Inflammatory macrophage treated with lipopolysaccharide for 4 hours (primary cell): ENCODE measurements at regions not wholly inside any gene's neighbourhood (a gene's known extent, or its start where the extent isn't known, plus 50 kb on each side); places are given as distances from the start of the nearest gene placed in this dataset.
"Not testable (repeated sequence)": the region's sequence is repeated elsewhere in the genome, so short reads cannot be mapped to it uniquely, and the experiment has no call there.

ENCODE experiments used
- DNase-seq: peaks from one replicate; pipeline ENCODE4 v3.0.0-alpha.2; 2020

- DNase-seq = no peak
Measured at GRCh38 chr13:71382285-71382684, 484.7 kb downstream of the DACH1 start.

DNA sequence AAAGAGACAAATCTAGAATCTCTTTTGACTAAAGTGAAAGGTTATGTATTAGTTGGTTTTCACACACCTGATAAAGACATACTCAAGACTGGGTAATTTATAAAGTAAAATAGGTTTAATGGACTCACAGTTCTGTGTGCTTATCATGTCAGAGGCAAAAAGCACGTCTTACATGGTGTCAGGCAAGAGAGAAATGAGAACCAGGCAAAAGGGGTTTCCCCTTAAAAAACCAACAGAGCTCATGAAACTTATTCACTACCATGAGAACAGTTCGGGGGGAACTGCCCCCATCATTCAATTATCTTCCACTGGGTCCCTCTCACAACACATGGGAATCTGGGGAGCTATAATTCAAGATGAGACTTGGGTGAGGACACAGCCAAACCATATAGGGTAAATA is 486.8 kb downstream of the DACH1 start:
- peak; percentile 73 for DNase-seq

GRCh38 chr13:71378961-71379905 is 487.8 kb downstream of the DACH1 start:
- peak; percentile 91 for DNase-seq

- DNase-seq = peak; percentile 34
Measured at GRCh38 chr13:71374471-71375049, 492.4 kb downstream of the DACH1 start.

DNA sequence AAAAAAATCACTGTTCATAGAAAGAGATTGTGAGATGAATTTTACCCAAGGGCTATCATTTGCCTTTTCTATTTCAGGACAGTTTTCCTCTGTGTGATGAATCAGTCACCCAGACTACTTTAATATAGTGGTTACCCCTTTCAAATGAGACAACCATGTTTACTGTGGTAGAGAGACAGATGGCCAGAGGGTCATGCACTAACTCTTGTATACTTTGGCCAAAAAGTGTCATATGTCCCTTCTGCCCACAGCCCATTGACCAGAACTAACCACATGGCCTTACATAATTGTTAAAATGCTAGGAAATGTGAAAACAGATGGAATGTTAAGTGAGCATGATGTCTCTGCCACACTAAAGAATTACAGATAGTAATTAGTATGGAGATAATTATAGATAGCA is 498.7 kb downstream of the DACH1 start:
- no peak for DNase-seq

DNA sequence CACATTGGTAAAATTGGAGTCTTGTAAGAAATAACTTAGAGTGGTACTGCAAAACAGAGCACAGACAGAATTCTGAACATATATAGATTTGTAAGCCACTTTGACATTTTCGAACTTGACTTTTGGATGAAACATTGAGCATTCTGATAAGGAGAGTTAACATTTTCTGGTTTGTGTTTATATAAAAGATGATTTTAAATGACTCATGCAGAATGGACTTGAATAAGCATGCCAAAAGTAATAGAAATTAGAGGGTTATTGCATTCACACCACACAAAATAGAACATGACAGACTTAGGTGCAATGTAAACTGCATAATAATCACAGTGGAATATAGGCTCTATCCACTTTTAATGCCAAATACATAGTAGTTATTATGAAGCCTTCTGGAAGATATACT is 507.0 kb downstream of the DACH1 start:
- no peak for DNase-seq

DNA sequence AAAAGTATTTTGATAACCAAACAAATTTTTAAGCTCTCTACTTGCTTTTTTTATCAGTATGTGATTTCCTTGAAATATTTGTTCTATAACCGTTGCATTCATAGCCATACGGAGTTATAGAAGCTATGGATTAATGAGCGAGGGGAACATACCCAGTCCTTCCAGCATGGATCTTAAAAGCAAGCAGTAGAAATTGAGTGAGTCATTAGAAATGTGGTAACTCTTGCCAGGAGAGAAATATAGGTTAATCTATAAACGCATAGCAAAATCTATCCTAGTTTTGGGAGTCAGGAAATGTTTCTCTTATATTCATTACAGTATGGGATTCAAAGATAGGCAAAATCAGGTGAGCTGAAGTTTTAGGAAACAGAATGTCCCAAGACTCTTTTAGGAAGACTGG is 507.4 kb downstream of the DACH1 start:
- DNase-seq = no peak

DNA sequence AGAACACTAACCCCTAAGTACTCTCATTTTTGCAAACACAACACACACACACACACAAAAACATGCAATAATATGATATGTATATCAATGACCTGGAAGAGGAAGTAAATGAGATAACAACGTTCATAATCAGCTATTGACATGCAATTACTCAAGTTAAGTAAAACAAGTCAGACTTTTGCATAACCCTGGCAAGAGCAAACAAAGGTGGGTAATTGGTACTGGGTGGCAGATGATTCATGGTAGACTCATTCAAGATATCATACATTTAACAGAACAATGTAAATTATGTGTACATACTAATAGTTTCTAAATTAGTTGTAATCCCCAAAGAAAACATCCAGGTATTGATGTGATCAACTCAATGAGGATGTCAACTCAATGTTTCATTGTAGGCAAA is 508.8 kb downstream of the DACH1 start:
- no peak for DNase-seq

- no peak for DNase-seq
Measured at GRCh38 chr13:71355010-71355409, 512.0 kb downstream of the DACH1 start.

GRCh38 chr13:71350886-71351285 is 516.1 kb downstream of the DACH1 start:
- DNase-seq = no peak

GRCh38 chr13:71345856-71346255 is 521.1 kb downstream of the DACH1 start:
- not testable (repeated sequence) for DNase-seq

DNA sequence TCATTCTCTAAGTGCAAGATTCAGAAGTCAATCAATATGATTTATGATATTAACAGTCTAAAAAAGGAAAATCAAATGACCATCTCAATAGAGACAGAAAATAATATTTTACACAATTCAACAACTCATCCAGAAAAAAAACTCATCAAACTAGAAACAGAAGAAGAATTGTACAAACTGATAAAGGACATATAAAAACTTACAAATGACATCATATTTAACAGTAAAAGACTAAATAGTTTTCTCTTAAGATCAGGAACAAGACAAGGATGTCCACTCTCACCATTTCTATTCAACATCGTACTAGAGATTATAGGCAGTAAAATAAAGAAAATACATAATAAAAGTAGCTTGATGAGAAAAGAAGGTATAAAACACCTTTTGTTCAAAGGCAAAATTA is 527.3 kb downstream of the DACH1 start:
- DNase-seq = no peak

- DNase-seq = no peak
Measured at GRCh38 chr13:71339005-71339404, 528.0 kb downstream of the DACH1 start.

GRCh38 chr13:71338070-71338469 is 528.9 kb downstream of the DACH1 start:
- no peak for DNase-seq

DNA sequence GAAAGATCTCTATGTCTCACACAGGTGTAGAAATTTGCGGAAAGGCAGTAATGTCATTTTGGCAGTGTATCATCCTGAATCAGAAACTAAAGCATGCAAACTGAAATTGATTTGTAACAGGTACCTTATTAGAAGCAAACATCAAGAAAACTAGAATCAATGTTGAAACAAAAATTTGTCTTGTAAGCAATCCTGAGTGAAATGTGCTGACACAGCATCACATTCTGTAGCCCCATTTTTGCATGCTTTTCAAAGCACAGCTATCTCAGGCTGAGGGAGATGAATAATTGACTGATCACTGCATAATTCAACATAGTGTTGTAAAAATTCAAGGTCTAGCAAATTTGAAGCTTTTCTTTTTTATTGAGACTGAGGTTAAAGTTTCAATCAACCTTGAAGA is 539.7 kb downstream of the DACH1 start:
- no peak for DNase-seq

DNA sequence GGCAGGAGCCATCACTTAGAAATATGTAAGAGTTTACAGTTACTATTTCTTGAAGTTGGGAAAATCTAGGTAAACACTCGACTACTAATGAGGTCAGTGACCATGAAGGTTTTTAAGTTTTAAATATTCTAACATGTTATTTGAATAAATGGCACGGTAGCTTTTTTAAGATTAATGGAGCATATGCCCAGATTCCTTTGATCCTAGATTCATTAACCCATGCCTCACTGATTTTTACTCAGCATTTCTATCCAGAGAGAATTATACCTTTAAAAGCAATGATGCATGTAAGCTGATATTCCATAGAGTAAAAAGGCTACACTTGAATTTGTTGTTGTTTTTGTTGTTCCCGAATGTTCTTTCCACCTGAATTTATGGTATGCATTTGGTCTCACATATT is 541.4 kb downstream of the DACH1 start:
- no peak for DNase-seq

- DNase-seq = no peak
Measured at GRCh38 chr13:71323266-71323665, 543.7 kb downstream of the DACH1 start.

DNA sequence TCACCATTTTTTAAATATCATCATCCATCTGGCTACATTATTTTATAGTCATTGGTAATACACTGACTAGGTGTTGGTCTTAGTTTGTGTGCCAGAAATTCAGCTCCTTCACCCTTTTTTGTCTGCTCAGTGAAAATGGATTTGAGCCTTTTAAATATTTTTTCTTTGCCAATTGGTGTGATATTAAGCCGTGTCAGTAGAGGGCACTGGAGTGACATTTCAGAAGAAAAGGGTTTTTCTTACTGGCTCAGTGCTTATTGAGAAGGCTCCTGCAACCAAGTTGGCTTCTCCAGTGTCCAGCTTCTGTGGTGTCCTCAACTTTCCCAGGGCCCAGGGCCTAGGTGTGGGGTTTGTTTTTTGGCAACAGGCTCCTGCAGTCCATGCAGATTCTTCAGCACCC is 546.6 kb downstream of the DACH1 start:
- DNase-seq = peak; percentile 32

DNA sequence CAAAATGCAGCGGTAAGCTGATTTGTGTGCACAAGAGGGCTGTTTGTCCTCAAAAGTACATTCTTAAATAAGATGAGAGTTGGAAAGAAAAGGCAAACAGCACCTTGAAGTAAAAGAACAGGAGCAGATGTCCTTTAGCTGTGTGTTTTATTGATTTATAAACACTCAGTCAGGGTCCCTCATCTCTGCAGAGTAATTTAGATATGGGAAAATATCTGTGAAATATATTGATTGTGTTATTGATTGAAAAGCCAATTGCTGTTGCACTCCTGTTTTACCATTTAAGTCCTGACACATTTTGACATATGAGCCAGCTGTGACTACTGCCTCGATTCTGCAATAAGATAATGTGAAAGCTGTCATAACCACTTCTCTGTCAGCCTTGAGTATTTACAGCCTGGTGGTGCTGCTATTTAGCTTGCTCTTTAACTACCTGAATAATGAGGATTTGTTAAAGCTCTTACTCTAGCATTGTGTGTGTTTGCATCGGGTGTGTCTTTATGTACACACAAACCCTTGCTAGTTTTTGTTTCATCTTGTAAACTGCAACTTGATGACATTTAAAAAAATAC is 550.1 kb downstream of the DACH1 start:
- DNase-seq = no peak

DNA sequence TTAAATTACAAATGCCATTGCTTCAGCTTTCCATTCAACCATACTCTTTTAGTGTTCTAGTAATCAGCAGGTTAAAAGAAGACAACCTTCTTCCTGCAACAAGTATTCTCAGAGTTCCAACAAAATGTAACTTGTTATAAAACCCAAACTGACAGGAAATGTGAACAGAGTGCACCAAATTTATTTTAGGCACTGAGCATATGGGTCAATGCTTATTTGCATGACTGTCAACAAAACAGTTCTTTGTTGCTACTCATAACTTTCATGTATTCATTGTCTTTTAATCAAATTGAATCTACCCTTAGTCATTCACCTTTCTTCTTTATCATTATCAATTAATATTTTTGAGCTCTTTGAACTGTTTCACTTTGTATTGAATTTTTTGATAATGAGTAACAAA is 554.1 kb downstream of the DACH1 start:
- DNase-seq = no peak

- DNase-seq = no peak
Measured at GRCh38 chr13:71309905-71310304, 557.1 kb downstream of the DACH1 start.

DNA sequence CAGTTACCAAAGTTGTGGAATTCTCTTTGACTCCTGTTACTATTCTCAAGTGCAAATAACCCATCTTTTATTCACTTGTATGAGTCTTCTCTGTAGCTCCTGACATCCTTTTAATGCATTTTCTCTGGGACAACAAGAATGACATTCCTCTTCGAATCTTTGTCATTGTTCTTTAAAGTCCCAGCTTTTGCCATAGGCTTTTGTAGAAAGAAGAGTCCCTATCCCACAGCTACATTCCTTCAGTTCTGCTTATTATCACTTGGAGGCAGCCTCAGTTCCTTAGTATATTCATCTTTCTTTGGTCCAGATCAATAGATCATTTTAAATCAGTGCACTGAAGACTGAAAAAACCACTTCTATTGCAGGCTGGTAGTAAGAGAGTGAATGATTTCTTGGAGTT is 560.2 kb downstream of the DACH1 start:
- DNase-seq = no peak

DNA sequence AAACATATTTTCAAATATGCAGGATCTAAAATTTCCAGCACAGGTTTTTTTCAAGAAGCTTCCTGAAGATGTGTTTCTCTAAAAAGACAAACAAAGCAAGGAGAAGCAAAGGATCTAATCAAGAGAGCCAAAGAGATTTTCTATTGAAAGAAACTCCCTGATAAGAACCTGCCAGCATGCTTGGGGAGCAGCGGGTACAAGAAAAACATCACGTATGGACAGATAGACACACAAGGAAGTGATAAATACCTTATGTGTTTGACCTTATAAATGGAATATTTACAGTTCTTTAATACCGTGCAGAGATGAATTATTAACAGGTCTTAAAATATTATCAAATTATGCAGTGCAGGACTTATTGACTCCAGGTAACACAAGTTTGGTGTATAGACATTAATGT is 562.1 kb downstream of the DACH1 start:
- DNase-seq = no peak

- DNase-seq = no peak
Measured at GRCh38 chr13:71303144-71303543, 563.9 kb downstream of the DACH1 start.
